DOHH2 (cell line): ENCODE measurements at regions not wholly inside any gene's neighbourhood (a gene's known extent, or its start where the extent isn't known, plus 50 kb on each side); places are given as distances from the start of the nearest gene placed in this dataset.

ENCODE experiments used
- H3F3A ChIP-seq: fragments of 200-600 bp; sonication (generic), shearing (Covaris generic); 2 replicates; pipeline ENCODE4 v1.6.0; 2016; ENCODE audit warnings: antibody characterized with exemption, mild to moderate bottlenecking; ENCODE audit not compliant: control insufficient read depth, insufficient read depth
- H3K27ac ChIP-seq: fragments of 200-600 bp; sonication (generic); 2 replicates; pipeline ENCODE4 v1.5.1; 2014; ENCODE audit warnings: low read depth, mild to moderate bottlenecking, low read length, moderate library complexity
- H3K27me3 ChIP-seq: fragments of 200-600 bp; sonication (generic); 2 replicates; pipeline ENCODE4 v1.6.1; 2014; ENCODE audit warnings: mild to moderate bottlenecking, low read length, mixed read lengths; ENCODE audit not compliant: control insufficient read depth
- H3K36me3 ChIP-seq: fragments of 200-600 bp; sonication (generic); 2 replicates; pipeline ENCODE4 v1.6.1; 2014; ENCODE audit warnings: mild to moderate bottlenecking, low read length, moderate library complexity, mixed read lengths; ENCODE audit not compliant: control insufficient read depth
- H3K4me1 ChIP-seq: fragments of 200-600 bp; sonication (generic); 2 replicates; pipeline ENCODE4 v1.6.1; 2014; ENCODE audit warnings: mild to moderate bottlenecking, low read length, mixed read lengths; ENCODE audit not compliant: control insufficient read depth
- H3K4me2 ChIP-seq: fragments of 200-600 bp; sonication (generic); 2 replicates; pipeline ENCODE4 v1.6.0; 2014; ENCODE audit warnings: mild to moderate bottlenecking, low read length, moderate library complexity
- H3K4me3 ChIP-seq: fragments of 200-600 bp; sonication (generic); 2 replicates; pipeline ENCODE4 v1.5.1; 2014; ENCODE audit warnings: mild to moderate bottlenecking, low read length, mixed read lengths
- H3K79me2 ChIP-seq: fragments of 200-600 bp; sonication (generic); 2 replicates; pipeline ENCODE4 v1.6.1; 2014; ENCODE audit warnings: mild to moderate bottlenecking, low read length, mixed read lengths; ENCODE audit not compliant: control insufficient read depth
- H3K9me2 ChIP-seq: fragments of 200-600 bp; sonication (generic); replicated peaks from 2 replicates; pipeline ENCODE4 v1.6.1; 2014; ENCODE audit warnings: mild to moderate bottlenecking, low read length, mixed read lengths; ENCODE audit not compliant: control insufficient read depth
- H3K9me3 ChIP-seq: fragments of 200-600 bp; sonication (generic); 2 replicates; pipeline ENCODE4 v1.6.1; 2014; ENCODE audit warnings: antibody characterized with exemption, low read length, mixed read lengths; ENCODE audit not compliant: control insufficient read depth, insufficient read depth
- H4K20me1 ChIP-seq: fragments of 200-600 bp; sonication (generic); 2 replicates; pipeline ENCODE4 v1.6.0; 2014; ENCODE audit warnings: low read depth, mild to moderate bottlenecking, antibody characterized with exemption, low read length, moderate library complexity; ENCODE audit not compliant: control insufficient read depth, insufficient read depth
- CTCF ChIP-seq: fragments of 200-600 bp; sonication (generic); IDR thresholded peaks from one replicate; pipeline ENCODE4 v1.5.1; 2014; ENCODE audit warnings: antibody characterized with exemption, mild to moderate bottlenecking, low read depth, low read length; ENCODE audit not compliant: poor library complexity, severe bottlenecking
- EZH2phosphoT487 ChIP-seq: fragments of 200-600 bp; sonication (generic); IDR thresholded peaks from 2 replicates; pipeline ENCODE4 v1.6.1; 2017; ENCODE audit warnings: borderline replicate concordance, mild to moderate bottlenecking, antibody characterized with exemption, low read length, moderate library complexity, mixed read lengths

GRCh38 chr1:17984583-17984982 is 123.0 kb upstream of the IGSF21 start:
- no peaks in the 10 kb centered on the region for H3K79me2 ChIP-seq
- H3F3A ChIP-seq, result no peaks in the 10 kb centered on the region
- H3K4me3 ChIP-seq, result no peak overlapping the region
- TF ChIP-seq CTCF (peak; percentile 86), EZH2phosphoT487 (no peak)
- no peaks in the 10 kb centered on the region for H3K9me3 ChIP-seq
- H3K4me1 ChIP-seq, result no peaks in the 10 kb centered on the region
- no peaks in the 10 kb centered on the region for H3K27me3 ChIP-seq
- no peak overlapping the region for H3K27ac ChIP-seq
- H4K20me1 ChIP-seq, result no peaks in the 10 kb centered on the region
- H3K4me2 ChIP-seq, result no peak overlapping the region
- H3K36me3 ChIP-seq, result no peaks in the 10 kb centered on the region
- no peaks in the 10 kb centered on the region for H3K9me2 ChIP-seq

- no peak for TF ChIP-seq CTCF
- no peak for TF ChIP-seq EZH2phosphoT487
- no peak overlapping the region for H3K4me2 ChIP-seq
- H3K79me2 ChIP-seq, result no peaks in the 10 kb centered on the region
- no peaks in the 10 kb centered on the region for H3K4me1 ChIP-seq
- no peaks in the 10 kb centered on the region for H3K9me3 ChIP-seq
- H3K4me3 ChIP-seq, result no peak overlapping the region
- no peak overlapping the region for H3K27ac ChIP-seq
- H3F3A ChIP-seq, result no peaks in the 10 kb centered on the region
- H4K20me1 ChIP-seq, result no peaks in the 10 kb centered on the region
- H3K9me2 ChIP-seq, result no peaks in the 10 kb centered on the region
- no peaks in the 10 kb centered on the region for H3K27me3 ChIP-seq
- no peaks in the 10 kb centered on the region for H3K36me3 ChIP-seq
Measured at GRCh38 chr1:17986156-17986555, 121.4 kb upstream of the IGSF21 start.

GRCh38 chr1:17990401-17990800 is 117.2 kb upstream of the IGSF21 start:
- no peaks in the 10 kb centered on the region for H3K9me3 ChIP-seq
- H3F3A ChIP-seq, result no peaks in the 10 kb centered on the region
- no peaks in the 10 kb centered on the region for H3K4me1 ChIP-seq
- H3K79me2 ChIP-seq, result no peaks in the 10 kb centered on the region
- H3K36me3 ChIP-seq, result no peaks in the 10 kb centered on the region
- no peaks in the 10 kb centered on the region for H4K20me1 ChIP-seq
- TF ChIP-seq CTCF (no peak), EZH2phosphoT487 (no peak)
- no peaks in the 10 kb centered on the region for H3K27me3 ChIP-seq
- no peaks in the 10 kb centered on the region for H3K9me2 ChIP-seq
- H3K4me3 ChIP-seq, result no peak overlapping the region
- H3K27ac ChIP-seq, result no peak overlapping the region
- no peak overlapping the region for H3K4me2 ChIP-seq

- Histone ChIP-seq H3K36me3 (no peaks in the 10 kb centered on the region), H4K20me1 (no peaks in the 10 kb centered on the region), H3K9me3 (no peaks in the 10 kb centered on the region), H3K79me2 (no peaks in the 10 kb centered on the region), H3F3A (no peaks in the 10 kb centered on the region), H3K27ac (no peak overlapping the region), H3K4me3 (no peak overlapping the region), H3K4me1 (no peaks in the 10 kb centered on the region), H3K4me2 (no peak overlapping the region), H3K9me2 (no peaks in the 10 kb centered on the region), H3K27me3 (no peaks in the 10 kb centered on the region)
- TF ChIP-seq CTCF (no peak), EZH2phosphoT487 (no peak)
Measured at GRCh38 chr1:17991996-17992395, 115.6 kb upstream of the IGSF21 start.
